Limb (tissue), 2 donors: ENCODE measurements at regions not wholly inside any gene's neighbourhood (a gene's known extent, or its start where the extent isn't known, plus 50 kb on each side); places are given as distances from the start of the nearest gene placed in this dataset.

Experiments used
- DNase-seq, 2 donors: peaks; one replicate each; pipeline ENCODE4 v3.0.0-alpha.2; 2016; ENCODE audit errors: extremely low spot score in 2 of 2

GRCh38 chr20:22791396-22791795 lies 207.0 kb upstream of the FOXA2 start:
- DNase-seq, result no peak

- DNase-seq, result no peak
Observed at GRCh38 chr20:22791877-22792525, 207.6 kb upstream of the FOXA2 start.

- DNase-seq, result peak in 1 of 2 donors; percentile 41
Observed at GRCh38 chr20:22794200-22794599, 209.8 kb upstream of the FOXA2 start.

- DNase-seq, result no peak
Observed at GRCh38 chr20:22795433-22795832, 211.1 kb upstream of the FOXA2 start.

GRCh38 chr20:22795871-22796270 lies 211.5 kb upstream of the FOXA2 start:
- DNase-seq, result peak in 1 of 2 donors; percentile 61

- DNase-seq, result peak in 1 of 2 donors; percentile 71
Observed at GRCh38 chr20:22796469-22797077, 212.2 kb upstream of the FOXA2 start.

- DNase-seq, result no peak
Observed at GRCh38 chr20:22797103-22797502, 212.7 kb upstream of the FOXA2 start.

GRCh38 chr20:22799687-22800086 lies 215.3 kb upstream of the FOXA2 start:
- DNase-seq, result no peak

- DNase-seq, result no peak
Observed at GRCh38 chr20:22800129-22800528, 215.8 kb upstream of the FOXA2 start.

- no peak for DNase-seq
Observed at GRCh38 chr20:22801528-22801927, 217.2 kb upstream of the FOXA2 start.

GRCh38 chr20:22802296-22802695 lies 217.9 kb upstream of the FOXA2 start:
- no peak for DNase-seq

- DNase-seq, result peak in 1 of 2 donors; percentile 84
Observed at GRCh38 chr20:22805219-22805618, 220.8 kb upstream of the FOXA2 start.

- no peak for DNase-seq
Observed at GRCh38 chr20:22805996-22806395, 221.6 kb upstream of the FOXA2 start.

GRCh38 chr20:22807045-22807444 lies 222.7 kb upstream of the FOXA2 start:
- no peak for DNase-seq

- DNase-seq, result no peak
Observed at GRCh38 chr20:22807646-22808244, 223.4 kb upstream of the FOXA2 start.

- no peak for DNase-seq
Observed at GRCh38 chr20:22808628-22809027, 224.3 kb upstream of the FOXA2 start.

- no peak for DNase-seq
Observed at GRCh38 chr20:22810030-22810429, 225.1 kb upstream of the SSTR4 start.

- DNase-seq, result no peak
Observed at GRCh38 chr20:22810626-22811569, 224.2 kb upstream of the SSTR4 start.

GRCh38 chr20:22814471-22815205 lies 220.5 kb upstream of the SSTR4 start:
- no peak for DNase-seq

GRCh38 chr20:22815206-22815551 lies 219.9 kb upstream of the SSTR4 start:
- DNase-seq, result no peak

- peak in 1 of 2 donors; percentile 69 for DNase-seq
Observed at GRCh38 chr20:22815603-22816315, 219.4 kb upstream of the SSTR4 start.
